OCI-LY3 (cell line): ENCODE measurements at regions not wholly inside any gene's neighbourhood (a gene's known extent, or its start where the extent isn't known, plus 50 kb on each side); places are given as distances from the start of the nearest gene placed in this dataset.

Experiments
- H2AFZ ChIP-seq: fragments of 200-600, 300-600 bp; shearing (Covaris generic); 2 replicates; pipeline ENCODE4 v1.6.0; 2014; ENCODE audit warnings: antibody characterized with exemption, low read depth, low read length
- H3K27ac ChIP-seq: fragments of 200-600, 300-600 bp; sonication (generic); 2 replicates; pipeline ENCODE4 v1.5.1; 2014; ENCODE audit warnings: mild to moderate bottlenecking, low read length, moderate library complexity, mixed read lengths
- H3K27me3 ChIP-seq: fragments of 200-600, 300-600 bp; sonication (generic); 2 replicates; pipeline ENCODE4 v1.6.1; 2014; ENCODE audit warnings: low read depth, low read length, mixed read lengths
- H3K36me3 ChIP-seq: fragments of 200-600, 300-600 bp; sonication (generic); replicated peaks from 2 replicates; pipeline ENCODE3; 2014; ENCODE audit warnings: low read depth, low read length, mixed read lengths
- H3K4me1 ChIP-seq: fragments of 300-600, 200-600 bp; sonication (generic); 2 replicates; pipeline ENCODE4 v1.6.1; 2014; ENCODE audit warnings: low read length, mixed read lengths
- H3K4me2 ChIP-seq: fragments of 200-600, 300-600 bp; sonication (generic); 2 replicates; pipeline ENCODE4 v1.6.1; 2014; ENCODE audit warnings: low read length, mixed read lengths
- H3K4me3 ChIP-seq: fragments of 300-600, 200-600 bp; sonication (generic); 2 replicates; pipeline ENCODE4 v1.5.1; 2014; ENCODE audit warnings: antibody characterized with exemption, mild to moderate bottlenecking, low read length, moderate library complexity
- H3K79me2 ChIP-seq: fragments of 300-600, 200-600 bp; shearing (Covaris generic); 2 replicates; pipeline ENCODE4 v1.6.1; 2014; ENCODE audit warnings: mild to moderate bottlenecking, low read length, mixed read lengths
- H3K9ac ChIP-seq: fragments of 300-600, 200-600 bp; shearing (Covaris generic); 2 replicates; pipeline ENCODE4 v1.6.0; 2014; ENCODE audit warnings: mild to moderate bottlenecking, low read length, moderate library complexity
- H3K9me3 ChIP-seq: fragments of 200-600, 300-600 bp; shearing (Covaris generic); 2 replicates; pipeline ENCODE4 v1.6.1; 2014; ENCODE audit warnings: low read length, mixed read lengths; ENCODE audit not compliant: insufficient read depth
- H4K20me1 ChIP-seq: fragments of 200-600, 300-600 bp; sonication (generic); 2 replicates; pipeline ENCODE4 v1.6.1; 2016; ENCODE audit warnings: low read length, mixed read lengths; ENCODE audit not compliant: insufficient read depth
- EZH2phosphoT487 ChIP-seq: fragments of 200-600 bp; shearing (Covaris generic); IDR thresholded peaks from 2 replicates; pipeline ENCODE4 v1.6.1; 2018; ENCODE audit warnings: antibody characterized with exemption, mixed run types, low read depth
- TF ChIP-seq, protein P1 (sequence below): fragments of 200-600, 300-600 bp; sonication (generic); IDR thresholded peaks from 2 replicates; pipeline ENCODE4 v1.5.1; 2014; ENCODE audit warnings: antibody characterized with exemption, low read length, low read depth

DNA sequence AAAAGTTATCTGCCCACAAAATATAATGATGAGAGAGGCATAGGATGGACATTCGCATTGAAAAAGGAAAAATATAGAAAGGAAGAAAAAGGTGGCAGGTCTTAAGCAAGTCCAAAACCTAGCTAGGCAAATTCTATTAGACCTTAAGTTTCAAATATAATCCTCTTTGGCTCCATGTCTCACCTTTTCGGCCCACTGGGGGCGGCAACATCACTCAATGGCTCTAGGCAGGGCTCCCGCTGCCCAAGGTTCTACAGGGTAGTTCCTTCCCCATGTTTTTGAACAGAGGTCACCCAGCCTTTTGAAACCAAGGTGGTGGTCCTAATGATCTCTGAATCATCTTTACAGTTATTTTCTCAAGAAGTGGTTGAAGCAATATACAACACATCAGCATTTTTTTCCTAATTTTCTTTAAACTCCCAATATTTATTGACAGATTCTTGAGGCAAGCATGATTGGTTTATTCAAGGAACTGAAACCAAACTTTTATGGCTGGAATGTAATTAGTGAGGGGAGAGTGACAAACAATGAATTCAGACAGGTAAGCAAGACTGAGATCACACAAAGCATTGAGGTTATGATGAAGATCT lies 309.4 kb downstream of the ANTXR2 start:
- H3K9ac ChIP-seq, result no peak overlapping the region
- no peaks in the 10 kb centered on the region for H3K9me3 ChIP-seq
- H3K4me2 ChIP-seq, result no peak overlapping the region
- H3K4me1 ChIP-seq, result peaks cover 14% of the 10 kb centered on the region
- no peak overlapping the region for H2AFZ ChIP-seq
- no peaks in the 10 kb centered on the region for H3K36me3 ChIP-seq
- H3K4me3 ChIP-seq, result no peak overlapping the region
- no peaks in the 10 kb centered on the region for H3K27me3 ChIP-seq
- TF ChIP-seq EZH2phosphoT487, result no peak
- TF ChIP-seq, protein P1, sequence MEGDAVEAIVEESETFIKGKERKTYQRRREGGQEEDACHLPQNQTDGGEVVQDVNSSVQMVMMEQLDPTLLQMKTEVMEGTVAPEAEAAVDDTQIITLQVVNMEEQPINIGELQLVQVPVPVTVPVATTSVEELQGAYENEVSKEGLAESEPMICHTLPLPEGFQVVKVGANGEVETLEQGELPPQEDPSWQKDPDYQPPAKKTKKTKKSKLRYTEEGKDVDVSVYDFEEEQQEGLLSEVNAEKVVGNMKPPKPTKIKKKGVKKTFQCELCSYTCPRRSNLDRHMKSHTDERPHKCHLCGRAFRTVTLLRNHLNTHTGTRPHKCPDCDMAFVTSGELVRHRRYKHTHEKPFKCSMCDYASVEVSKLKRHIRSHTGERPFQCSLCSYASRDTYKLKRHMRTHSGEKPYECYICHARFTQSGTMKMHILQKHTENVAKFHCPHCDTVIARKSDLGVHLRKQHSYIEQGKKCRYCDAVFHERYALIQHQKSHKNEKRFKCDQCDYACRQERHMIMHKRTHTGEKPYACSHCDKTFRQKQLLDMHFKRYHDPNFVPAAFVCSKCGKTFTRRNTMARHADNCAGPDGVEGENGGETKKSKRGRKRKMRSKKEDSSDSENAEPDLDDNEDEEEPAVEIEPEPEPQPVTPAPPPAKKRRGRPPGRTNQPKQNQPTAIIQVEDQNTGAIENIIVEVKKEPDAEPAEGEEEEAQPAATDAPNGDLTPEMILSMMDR, result no peak
- no peaks in the 10 kb centered on the region for H4K20me1 ChIP-seq
- no peaks in the 10 kb centered on the region for H3K79me2 ChIP-seq
- H3K27ac ChIP-seq, result no peak overlapping the region

DNA sequence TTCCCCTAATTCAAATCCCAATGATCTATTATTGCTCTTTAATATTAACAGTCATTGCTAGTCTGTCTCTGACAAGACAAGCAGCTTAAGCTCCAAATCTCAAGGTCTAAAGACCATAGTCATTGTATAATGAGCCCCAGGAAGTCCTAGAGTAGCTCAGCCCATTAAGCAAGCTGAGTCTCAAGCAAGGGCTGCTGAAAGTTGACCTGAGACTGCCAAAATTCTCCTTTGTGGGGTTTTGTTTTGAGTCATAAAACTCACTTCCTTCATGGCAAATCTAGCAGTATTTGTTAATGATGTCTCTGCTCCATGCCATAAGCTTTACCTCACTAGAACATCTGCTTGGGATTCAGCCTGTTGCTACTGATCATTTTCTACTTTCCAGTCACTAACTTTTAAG lies 313.2 kb downstream of the ANTXR2 start:
- no peak overlapping the region for H3K4me3 ChIP-seq
- no peak overlapping the region for H2AFZ ChIP-seq
- no peak overlapping the region for H3K9ac ChIP-seq
- TF ChIP-seq, protein P1, result no peak
- TF ChIP-seq EZH2phosphoT487, result no peak
- H3K27me3 ChIP-seq, result no peaks in the 10 kb centered on the region
- peak overlapping the region; percentile 43 for H3K4me2 ChIP-seq
- H3K27ac ChIP-seq, result no peak overlapping the region
- H3K36me3 ChIP-seq, result no peaks in the 10 kb centered on the region
- H3K9me3 ChIP-seq, result no peaks in the 10 kb centered on the region
- no peaks in the 10 kb centered on the region for H3K79me2 ChIP-seq
- H4K20me1 ChIP-seq, result no peaks in the 10 kb centered on the region
- peaks cover 14% of the 10 kb centered on the region for H3K4me1 ChIP-seq

DNA sequence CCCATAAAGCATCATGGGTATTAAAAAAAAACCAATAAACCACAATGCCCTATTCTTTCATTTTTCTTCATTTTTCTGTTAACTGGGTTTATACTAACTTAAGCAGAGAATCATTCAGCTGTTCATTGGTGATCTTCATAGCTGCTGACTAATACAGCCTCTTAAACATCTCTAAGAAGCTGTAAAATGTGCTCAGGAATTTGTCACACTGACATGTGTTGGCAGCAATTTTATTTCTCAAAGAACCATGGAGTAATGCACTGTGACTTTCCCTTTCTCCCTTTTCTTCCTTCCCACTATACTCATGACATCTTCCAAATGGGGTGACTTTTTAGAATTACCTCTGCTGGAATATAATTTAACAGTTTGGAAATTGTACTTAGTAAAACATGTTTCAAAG lies 315.4 kb downstream of the ANTXR2 start:
- H3K79me2 ChIP-seq, result no peaks in the 10 kb centered on the region
- H3K27ac ChIP-seq, result no peak overlapping the region
- no peaks in the 10 kb centered on the region for H3K27me3 ChIP-seq
- H3K4me1 ChIP-seq, result peaks cover 14% of the 10 kb centered on the region
- no peak overlapping the region for H3K4me2 ChIP-seq
- no peaks in the 10 kb centered on the region for H4K20me1 ChIP-seq
- H3K9me3 ChIP-seq, result no peaks in the 10 kb centered on the region
- H3K9ac ChIP-seq, result no peak overlapping the region
- no peak for TF ChIP-seq EZH2phosphoT487
- TF ChIP-seq, protein P1, result no peak
- no peak overlapping the region for H2AFZ ChIP-seq
- no peak overlapping the region for H3K4me3 ChIP-seq
- no peaks in the 10 kb centered on the region for H3K36me3 ChIP-seq

DNA sequence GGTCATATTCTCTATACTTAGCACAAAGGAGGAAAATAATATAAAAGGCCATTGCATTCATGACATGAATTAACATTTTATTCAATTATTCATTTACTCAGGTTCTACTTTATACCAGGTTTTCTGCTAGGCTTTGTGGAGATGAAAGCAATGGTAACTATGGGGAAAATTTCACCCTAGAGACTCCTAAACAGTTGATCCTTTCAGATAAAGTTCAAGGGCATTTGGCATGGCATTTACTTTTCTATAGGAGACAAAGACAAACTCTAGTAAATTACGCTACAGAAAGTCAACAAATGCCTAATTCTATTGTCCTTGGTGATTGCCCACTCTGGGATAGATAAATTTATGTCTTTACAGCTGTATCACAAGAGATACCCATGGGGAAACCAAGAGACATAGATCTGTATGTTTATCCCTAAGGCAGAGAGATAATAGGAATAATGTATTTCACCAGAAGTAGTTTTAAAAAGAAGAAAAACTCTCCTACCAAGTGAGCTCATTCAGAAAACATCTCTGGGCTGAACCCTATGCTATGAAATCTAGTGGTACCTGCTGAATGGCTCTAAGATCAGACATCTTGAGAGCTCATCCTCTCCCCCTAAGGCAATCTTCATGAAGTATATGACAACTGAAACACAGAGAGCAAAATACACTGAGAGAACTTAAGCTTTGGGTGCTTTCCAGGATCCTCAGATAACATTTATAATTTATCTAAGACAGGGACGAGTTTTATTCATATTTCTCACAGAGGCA lies 316.7 kb downstream of the ANTXR2 start:
- no peak overlapping the region for H2AFZ ChIP-seq
- H3K4me3 ChIP-seq, result no peak overlapping the region
- H4K20me1 ChIP-seq, result no peaks in the 10 kb centered on the region
- H3K4me1 ChIP-seq, result peaks cover 14% of the 10 kb centered on the region
- H3K4me2 ChIP-seq, result no peak overlapping the region
- no peak overlapping the region for H3K9ac ChIP-seq
- TF ChIP-seq, protein P1, result no peak
- TF ChIP-seq EZH2phosphoT487, result no peak
- no peaks in the 10 kb centered on the region for H3K27me3 ChIP-seq
- no peaks in the 10 kb centered on the region for H3K79me2 ChIP-seq
- H3K9me3 ChIP-seq, result no peaks in the 10 kb centered on the region
- H3K36me3 ChIP-seq, result no peaks in the 10 kb centered on the region
- H3K27ac ChIP-seq, result no peak overlapping the region
